ENCODE measurements at regions not wholly inside any gene's neighbourhood (a gene's known extent, or its start where the extent isn't known, plus 50 kb on each side); places are given as distances from the start of the nearest gene placed in this dataset.

- no peaks in the 10 kb centered on the region for H3K9me3 ChIP-seq (ENCODE audit: control insufficient read depth, low read length)
- no peak overlapping the region for H3K4me3 ChIP-seq (ENCODE audit: low read length)
- H3K27me3 ChIP-seq (replicated peaks; ENCODE audit: control insufficient read depth, insufficient read depth, low read length) = no peaks in the 10 kb centered on the region
- no peak overlapping the region for H3K9ac ChIP-seq (ENCODE audit: low read length)
- no peaks in the 10 kb centered on the region for H3K36me3 ChIP-seq (ENCODE audit: control insufficient read depth, insufficient read depth, low read length, severe bottlenecking)
- H3K4me1 ChIP-seq (ENCODE audit: control insufficient read depth, insufficient read depth, low read length) = no peaks in the 10 kb centered on the region
- no peak for DNase-seq (ENCODE audit: low read depth)
These were observed 250.0 kb downstream of the CHRM3 start for GRCh38 chr1:239636347-239636746.

- Histone ChIP-seq H3K36me3 (ENCODE audit: control insufficient read depth, insufficient read depth, low read length, severe bottlenecking) (no peaks in the 10 kb centered on the region), H3K9me3 (ENCODE audit: control insufficient read depth, low read length) (no peaks in the 10 kb centered on the region), H3K27me3 (replicated peaks; ENCODE audit: control insufficient read depth, insufficient read depth, low read length) (no peaks in the 10 kb centered on the region), H3K4me3 (ENCODE audit: low read length) (no peak overlapping the region), H3K9ac (ENCODE audit: low read length) (no peak overlapping the region), H3K4me1 (ENCODE audit: control insufficient read depth, insufficient read depth, low read length) (no peaks in the 10 kb centered on the region)
- DNase-seq (ENCODE audit: low read depth) = no peak
These were observed 258.2 kb downstream of the CHRM3 start for GRCh38 chr1:239644604-239645003.

- H3K9me3 ChIP-seq (ENCODE audit: control insufficient read depth, low read length) = no peaks in the 10 kb centered on the region
- no peak overlapping the region for H3K9ac ChIP-seq (ENCODE audit: low read length)
- H3K36me3 ChIP-seq (ENCODE audit: control insufficient read depth, insufficient read depth, low read length, severe bottlenecking) = no peaks in the 10 kb centered on the region
- H3K4me3 ChIP-seq (ENCODE audit: low read length) = no peak overlapping the region
- H3K27me3 ChIP-seq (replicated peaks; ENCODE audit: control insufficient read depth, insufficient read depth, low read length) = no peaks in the 10 kb centered on the region
- no peaks in the 10 kb centered on the region for H3K4me1 ChIP-seq (ENCODE audit: control insufficient read depth, insufficient read depth, low read length)
- no peak for DNase-seq (ENCODE audit: low read depth)
These were observed 260.7 kb downstream of the CHRM3 start for GRCh38 chr1:239647045-239647444.

GRCh38 chr1:239647964-239648632 is 261.7 kb downstream of the CHRM3 start:
- Histone ChIP-seq H3K36me3 (ENCODE audit: control insufficient read depth, insufficient read depth, low read length, severe bottlenecking) (no peaks in the 10 kb centered on the region), H3K9me3 (ENCODE audit: control insufficient read depth, low read length) (no peaks in the 10 kb centered on the region), H3K27me3 (replicated peaks; ENCODE audit: control insufficient read depth, insufficient read depth, low read length) (no peaks in the 10 kb centered on the region), H3K4me3 (ENCODE audit: low read length) (no peak overlapping the region), H3K9ac (ENCODE audit: low read length) (no peak overlapping the region), H3K4me1 (ENCODE audit: control insufficient read depth, insufficient read depth, low read length) (no peaks in the 10 kb centered on the region)
- DNase-seq (ENCODE audit: low read depth) = no peak

- DNase-seq (ENCODE audit: low read depth) = no peak
- H3K4me3 ChIP-seq (ENCODE audit: low read length) = no peak overlapping the region
- H3K36me3 ChIP-seq (ENCODE audit: control insufficient read depth, insufficient read depth, low read length, severe bottlenecking) = no peaks in the 10 kb centered on the region
- no peaks in the 10 kb centered on the region for H3K4me1 ChIP-seq (ENCODE audit: control insufficient read depth, insufficient read depth, low read length)
- H3K9ac ChIP-seq (ENCODE audit: low read length) = no peak overlapping the region
- H3K27me3 ChIP-seq (replicated peaks; ENCODE audit: control insufficient read depth, insufficient read depth, low read length) = no peaks in the 10 kb centered on the region
- no peaks in the 10 kb centered on the region for H3K9me3 ChIP-seq (ENCODE audit: control insufficient read depth, low read length)
These were observed 268.7 kb downstream of the CHRM3 start for GRCh38 chr1:239655023-239655422.

GRCh38 chr1:239657291-239657690 is 270.9 kb downstream of the CHRM3 start:
- no peaks in the 10 kb centered on the region for H3K4me1 ChIP-seq (ENCODE audit: control insufficient read depth, insufficient read depth, low read length)
- H3K27me3 ChIP-seq (replicated peaks; ENCODE audit: control insufficient read depth, insufficient read depth, low read length) = no peaks in the 10 kb centered on the region
- H3K9me3 ChIP-seq (ENCODE audit: control insufficient read depth, low read length) = no peaks in the 10 kb centered on the region
- no peak overlapping the region for H3K4me3 ChIP-seq (ENCODE audit: low read length)
- no peak for DNase-seq (ENCODE audit: low read depth)
- no peak overlapping the region for H3K9ac ChIP-seq (ENCODE audit: low read length)
- no peaks in the 10 kb centered on the region for H3K36me3 ChIP-seq (ENCODE audit: control insufficient read depth, insufficient read depth, low read length, severe bottlenecking)

- Histone ChIP-seq H3K9me3 (ENCODE audit: control insufficient read depth, low read length) (no peaks in the 10 kb centered on the region), H3K4me1 (ENCODE audit: control insufficient read depth, insufficient read depth, low read length) (no peaks in the 10 kb centered on the region), H3K4me3 (ENCODE audit: low read length) (no peak overlapping the region), H3K36me3 (ENCODE audit: control insufficient read depth, insufficient read depth, low read length, severe bottlenecking) (no peaks in the 10 kb centered on the region), H3K27me3 (replicated peaks; ENCODE audit: control insufficient read depth, insufficient read depth, low read length) (no peaks in the 10 kb centered on the region), H3K9ac (ENCODE audit: low read length) (no peak overlapping the region)
- no peak for DNase-seq (ENCODE audit: low read depth)
These were observed 276.6 kb downstream of the CHRM3 start for GRCh38 chr1:239662950-239663349.

GRCh38 chr1:239672256-239672655 is 285.9 kb downstream of the CHRM3 start:
- H3K4me3 ChIP-seq (ENCODE audit: low read length) = no peak overlapping the region
- no peaks in the 10 kb centered on the region for H3K9me3 ChIP-seq (ENCODE audit: control insufficient read depth, low read length)
- no peak overlapping the region for H3K9ac ChIP-seq (ENCODE audit: low read length)
- no peaks in the 10 kb centered on the region for H3K36me3 ChIP-seq (ENCODE audit: control insufficient read depth, insufficient read depth, low read length, severe bottlenecking)
- no peaks in the 10 kb centered on the region for H3K4me1 ChIP-seq (ENCODE audit: control insufficient read depth, insufficient read depth, low read length)
- DNase-seq (ENCODE audit: low read depth) = no peak
- H3K27me3 ChIP-seq (replicated peaks; ENCODE audit: control insufficient read depth, insufficient read depth, low read length) = no peaks in the 10 kb centered on the region

GRCh38 chr1:239675735-239676134 is 289.4 kb downstream of the CHRM3 start:
- no peaks in the 10 kb centered on the region for H3K36me3 ChIP-seq (ENCODE audit: control insufficient read depth, insufficient read depth, low read length, severe bottlenecking)
- H3K9ac ChIP-seq (ENCODE audit: low read length) = no peak overlapping the region
- no peaks in the 10 kb centered on the region for H3K4me1 ChIP-seq (ENCODE audit: control insufficient read depth, insufficient read depth, low read length)
- H3K9me3 ChIP-seq (ENCODE audit: control insufficient read depth, low read length) = no peaks in the 10 kb centered on the region
- H3K4me3 ChIP-seq (ENCODE audit: low read length) = no peak overlapping the region
- no peak for DNase-seq (ENCODE audit: low read depth)
- H3K27me3 ChIP-seq (replicated peaks; ENCODE audit: control insufficient read depth, insufficient read depth, low read length) = no peaks in the 10 kb centered on the region

GRCh38 chr1:239676522-239677273 is 290.3 kb downstream of the CHRM3 start:
- DNase-seq (ENCODE audit: low read depth) = no peak
- Histone ChIP-seq H3K9ac (ENCODE audit: low read length) (no peak overlapping the region), H3K4me1 (ENCODE audit: control insufficient read depth, insufficient read depth, low read length) (no peaks in the 10 kb centered on the region)

GRCh38 chr1:239677362-239677761 is 291.0 kb downstream of the CHRM3 start:
- Histone ChIP-seq H3K27me3 (replicated peaks; ENCODE audit: control insufficient read depth, insufficient read depth, low read length) (no peaks in the 10 kb centered on the region), H3K9ac (ENCODE audit: low read length) (no peak overlapping the region), H3K9me3 (ENCODE audit: control insufficient read depth, low read length) (no peaks in the 10 kb centered on the region), H3K36me3 (ENCODE audit: control insufficient read depth, insufficient read depth, low read length, severe bottlenecking) (no peaks in the 10 kb centered on the region), H3K4me1 (ENCODE audit: control insufficient read depth, insufficient read depth, low read length) (no peaks in the 10 kb centered on the region), H3K4me3 (ENCODE audit: low read length) (no peak overlapping the region)
- DNase-seq (ENCODE audit: low read depth) = no peak

More at GRCh38 chr1:239676522-239677273, 290.3 kb downstream of the CHRM3 start:
- Histone ChIP-seq H3K36me3 (ENCODE audit: control insufficient read depth, insufficient read depth, low read length, severe bottlenecking) (no peaks in the 10 kb centered on the region), H3K27me3 (replicated peaks; ENCODE audit: control insufficient read depth, insufficient read depth, low read length) (no peaks in the 10 kb centered on the region), H3K9me3 (ENCODE audit: control insufficient read depth, low read length) (no peaks in the 10 kb centered on the region), H3K4me3 (ENCODE audit: low read length) (no peak overlapping the region)

All from adipocyte (in vitro differentiated cells).